Activated T-cell treated with anti-CD3 and anti-CD28 coated beads, Interleukin-2, amount 50 U/mL, for 72 hours (primary cell): ENCODE measurements at regions not wholly inside any gene's neighbourhood (a gene's known extent, or its start where the extent isn't known, plus 50 kb on each side); places are given as distances from the start of the nearest gene placed in this dataset.

Experiments
- ATAC-seq, 2 donors: fragments of 150-1000 bp; cut with Tn5 transposase; replicated peaks in 1 of 2; 2 replicates each; pipeline ENCODE4 v1.10.0; 2021; ENCODE audit warnings: moderate library complexity in 2 of 2, mild to moderate bottlenecking in 1 of 2
- DNase-seq, 2 donors: peaks; one replicate each; pipeline ENCODE4 v3.0.0; 2021 to 2022; ENCODE audit warnings: mixed read lengths in 1 of 2
- H3K27ac Mint-ChIP-seq: one replicate; pipeline ENCODE4 v1.8.0; 2022; ENCODE audit warnings: mild to moderate bottlenecking, moderate library complexity, mixed read lengths
- H3K27me3 Mint-ChIP-seq: one replicate; pipeline ENCODE4 v1.8.0; 2022; ENCODE audit warnings: low read depth, mixed read lengths
- H3K36me3 Mint-ChIP-seq, 2 donors: one replicate each; pipeline ENCODE4 v1.8.0; 2022; ENCODE audit warnings: mixed read lengths in 2 of 2, mild to moderate bottlenecking in 1 of 2; ENCODE audit not compliant: insufficient read depth in 2 of 2
- H3K4me1 Mint-ChIP-seq: one replicate; pipeline ENCODE4 v1.8.0; 2022; ENCODE audit warnings: low read depth, mixed read lengths
- H3K4me3 Mint-ChIP-seq, 2 donors: one replicate each; pipeline ENCODE4 v1.8.0; 2022; ENCODE audit warnings: mild to moderate bottlenecking in 2 of 2, mixed read lengths in 2 of 2, moderate library complexity in 2 of 2
- H3K9me3 Mint-ChIP-seq, 2 donors: one replicate each; pipeline ENCODE4 v1.8.0; 2022; ENCODE audit warnings: mixed read lengths in 2 of 2

DNA sequence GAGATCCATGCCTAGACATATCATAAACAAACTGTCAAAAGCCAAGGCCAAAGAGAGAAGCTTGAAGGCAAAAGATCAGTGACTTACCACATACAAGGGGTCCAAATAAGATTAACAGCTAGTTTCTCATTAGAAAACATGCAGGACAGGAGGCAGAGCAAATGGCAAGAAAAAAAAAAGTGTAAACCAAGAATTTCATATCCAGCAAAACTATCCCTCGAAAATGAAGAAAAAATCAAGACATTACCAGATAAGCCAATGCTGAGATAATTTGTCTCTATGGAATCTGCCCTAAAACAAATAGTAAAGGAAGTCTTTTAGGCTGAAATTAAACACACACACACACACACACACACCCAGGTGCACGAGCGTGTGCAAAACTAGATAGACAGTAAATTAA lies 99.6 kb upstream of the NSMCE3 start:
- Mint-ChIP-seq H3K27me3 (peaks cover 6% of the 10 kb centered on the region), H3K27ac (no peak overlapping the region), H3K36me3 (peaks cover 7 to 8% of the 10 kb centered on the region in 2 donors), H3K4me3 (no peak overlapping the region), H3K9me3 (peaks cover 9% of the 10 kb centered on the region in 2 donors), H3K4me1 (no peaks in the 10 kb centered on the region)
- ATAC-seq (no peak), DNase-seq (no peak)

- peaks cover 7 to 9% of the 10 kb centered on the region in 2 donors for H3K9me3 Mint-ChIP-seq
- H3K4me3 Mint-ChIP-seq: no peak overlapping the region
- H3K4me1 Mint-ChIP-seq: no peaks in the 10 kb centered on the region
- no peak overlapping the region for H3K27ac Mint-ChIP-seq
- peaks cover 7 to 8% of the 10 kb centered on the region in 2 donors for H3K36me3 Mint-ChIP-seq
- peaks cover 6% of the 10 kb centered on the region for H3K27me3 Mint-ChIP-seq
- DNase-seq: no peak
- no peak for ATAC-seq
Measured at GRCh38 chr15:29364426-29365078, 94.9 kb upstream of the NSMCE3 start.

GRCh38 chr15:29361560-29361959 lies 91.9 kb upstream of the NSMCE3 start:
- no peaks in the 10 kb centered on the region for H3K4me1 Mint-ChIP-seq
- ATAC-seq (no peak), DNase-seq (no peak)
- H3K27ac Mint-ChIP-seq: no peak overlapping the region
- peaks cover 0 to 2% of the 10 kb centered on the region in 2 donors for H3K9me3 Mint-ChIP-seq
- peaks cover 8% of the 10 kb centered on the region for H3K27me3 Mint-ChIP-seq
- H3K4me3 Mint-ChIP-seq: no peak overlapping the region
- H3K36me3 Mint-ChIP-seq: peaks cover 0 to 1% of the 10 kb centered on the region in 2 donors

DNA sequence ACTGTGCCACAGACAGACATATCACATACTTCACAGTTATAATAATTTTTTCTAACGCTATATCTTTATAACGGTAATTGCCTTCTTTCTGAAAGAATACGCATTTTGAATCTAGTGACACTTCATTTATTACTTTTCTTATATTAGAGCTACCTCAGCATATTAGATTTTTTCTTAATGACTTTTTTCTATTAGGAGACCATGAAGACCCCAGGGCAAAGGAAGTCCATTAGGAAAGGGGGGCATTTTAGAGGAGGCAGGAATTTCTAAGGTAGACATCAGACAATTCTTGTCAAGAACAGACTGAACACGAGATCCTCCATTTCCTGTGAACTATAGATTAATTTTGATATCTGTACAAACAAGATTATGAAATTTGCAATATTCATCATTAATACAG lies 90.5 kb upstream of the NSMCE3 start:
- H3K27me3 Mint-ChIP-seq: peaks cover 4% of the 10 kb centered on the region
- H3K4me1 Mint-ChIP-seq: no peaks in the 10 kb centered on the region
- no peak for DNase-seq
- H3K9me3 Mint-ChIP-seq: no peaks in the 10 kb centered on the region
- no peak overlapping the region for H3K27ac Mint-ChIP-seq
- no peaks in the 10 kb centered on the region for H3K36me3 Mint-ChIP-seq
- ATAC-seq: no peak
- H3K4me3 Mint-ChIP-seq: no peak overlapping the region

- Mint-ChIP-seq H3K36me3 (no peaks in the 10 kb centered on the region), H3K4me1 (no peaks in the 10 kb centered on the region), H3K9me3 (no peaks in the 10 kb centered on the region), H3K27ac (no peak overlapping the region), H3K27me3 (peaks cover 11% of the 10 kb centered on the region), H3K4me3 (no peak overlapping the region)
- no peak for ATAC-seq
- no peak for DNase-seq
Measured at GRCh38 chr15:29356786-29357185, 87.2 kb upstream of the NSMCE3 start.

- Mint-ChIP-seq H3K4me1 (no peaks in the 10 kb centered on the region), H3K27ac (no peak overlapping the region), H3K9me3 (no peaks in the 10 kb centered on the region), H3K27me3 (peaks cover 11% of the 10 kb centered on the region), H3K4me3 (no peak overlapping the region), H3K36me3 (no peaks in the 10 kb centered on the region)
- ATAC-seq (no peak), DNase-seq (no peak)
Measured at GRCh38 chr15:29355477-29355876, 85.9 kb upstream of the NSMCE3 start.

GRCh38 chr15:29352402-29352801 lies 82.8 kb upstream of the NSMCE3 start:
- Mint-ChIP-seq H3K27me3 (peaks cover 11% of the 10 kb centered on the region), H3K4me1 (no peaks in the 10 kb centered on the region), H3K27ac (no peak overlapping the region), H3K36me3 (no peaks in the 10 kb centered on the region), H3K9me3 (no peaks in the 10 kb centered on the region), H3K4me3 (no peak overlapping the region)
- no peak for DNase-seq
- no peak for ATAC-seq

GRCh38 chr15:29349196-29349595 lies 79.6 kb upstream of the NSMCE3 start:
- ATAC-seq (no peak), DNase-seq (no peak)
- Mint-ChIP-seq H3K36me3 (no peaks in the 10 kb centered on the region), H3K27me3 (peaks cover 1% of the 10 kb centered on the region), H3K27ac (no peak overlapping the region), H3K4me3 (no peak overlapping the region), H3K4me1 (no peaks in the 10 kb centered on the region), H3K9me3 (no peaks in the 10 kb centered on the region)

- ATAC-seq: no peak
- no peaks in the 10 kb centered on the region for H3K36me3 Mint-ChIP-seq
Measured at GRCh38 chr15:29348336-29348914, 78.8 kb upstream of the NSMCE3 start.

DNA sequence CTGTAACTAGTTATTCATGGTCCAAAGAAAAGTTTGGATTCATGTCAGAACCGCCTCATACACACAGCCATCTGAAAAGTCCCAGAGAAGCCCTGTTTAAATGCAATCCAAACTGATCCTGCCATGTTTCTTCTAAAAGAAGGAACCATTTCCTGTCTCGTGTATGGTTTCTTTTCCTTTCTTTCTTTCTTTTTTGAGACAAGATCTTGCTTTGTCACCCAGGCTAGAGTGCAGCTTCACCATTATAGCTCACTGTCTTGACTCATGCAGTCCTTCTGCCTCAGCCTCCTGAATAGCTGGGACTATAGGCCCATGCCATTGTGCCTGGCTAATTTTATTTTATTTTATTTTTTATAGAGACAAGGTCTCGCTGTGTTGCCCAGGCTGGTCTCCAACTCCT lies 77.4 kb upstream of the NSMCE3 start:
- Mint-ChIP-seq H3K27ac (no peak overlapping the region), H3K36me3 (no peaks in the 10 kb centered on the region), H3K4me3 (no peak overlapping the region), H3K9me3 (no peaks in the 10 kb centered on the region), H3K27me3 (no peaks in the 10 kb centered on the region), H3K4me1 (no peaks in the 10 kb centered on the region)
- no peak for DNase-seq
- ATAC-seq: no peak

More at GRCh38 chr15:29348336-29348914, 78.8 kb upstream of the NSMCE3 start:
- no peaks in the 10 kb centered on the region for H3K9me3 Mint-ChIP-seq
- H3K27me3 Mint-ChIP-seq: no peaks in the 10 kb centered on the region
- no peak for DNase-seq
- no peaks in the 10 kb centered on the region for H3K4me1 Mint-ChIP-seq
- H3K27ac Mint-ChIP-seq: no peak overlapping the region
- no peak overlapping the region for H3K4me3 Mint-ChIP-seq

DNA sequence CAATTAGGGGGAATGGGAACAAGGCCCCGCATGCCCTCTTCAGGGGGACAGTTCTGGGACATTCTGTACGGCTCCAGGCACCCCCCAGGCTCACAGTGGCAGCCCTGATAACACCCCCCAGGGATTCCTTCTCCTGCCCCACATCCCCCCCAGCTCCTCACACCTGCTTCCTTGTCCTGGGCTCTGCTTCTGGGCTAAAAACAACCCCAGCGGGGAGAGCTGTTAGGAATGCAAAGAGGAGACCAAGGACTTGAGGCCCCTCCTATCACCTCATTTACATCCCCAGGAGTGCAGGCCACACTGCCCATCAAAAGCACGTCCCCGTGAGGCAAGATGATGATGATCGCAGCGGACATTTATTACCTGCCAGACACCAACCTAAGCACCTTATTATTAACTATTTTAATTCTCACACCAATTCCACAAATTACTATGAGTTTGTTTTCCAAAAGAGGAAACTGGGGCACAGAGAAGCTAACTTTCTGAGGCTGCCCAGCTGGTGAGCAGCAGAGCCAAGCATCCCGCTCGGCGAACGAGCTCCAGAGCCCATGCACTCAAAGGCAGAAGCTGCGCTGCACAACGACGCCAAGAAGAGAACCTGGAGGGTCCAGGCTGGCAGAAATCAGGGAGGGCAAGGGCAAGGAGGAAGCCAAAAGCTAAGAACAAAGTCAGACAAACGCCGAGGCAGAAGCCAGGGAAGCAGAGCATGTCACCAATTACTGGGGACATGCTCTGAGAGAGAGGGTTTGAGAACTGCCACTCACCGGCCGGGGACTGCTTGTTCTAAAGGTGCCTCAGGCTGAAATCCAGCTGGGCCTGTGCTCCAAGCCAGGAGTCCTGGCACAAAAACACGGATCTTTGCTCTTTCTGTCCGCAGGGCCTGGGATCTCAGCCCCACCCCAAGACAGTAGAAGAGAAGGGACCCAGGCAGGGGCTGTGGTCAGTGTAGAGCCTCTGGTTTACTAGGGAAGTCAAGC lies 76.2 kb upstream of the NSMCE3 start:
- no peaks in the 10 kb centered on the region for H3K36me3 Mint-ChIP-seq
- no peak overlapping the region for H3K27ac Mint-ChIP-seq
- DNase-seq (no peak), ATAC-seq (no peak)
- H3K9me3 Mint-ChIP-seq: no peaks in the 10 kb centered on the region
- no peak overlapping the region for H3K4me3 Mint-ChIP-seq
- no peaks in the 10 kb centered on the region for H3K4me1 Mint-ChIP-seq
- H3K27me3 Mint-ChIP-seq: no peaks in the 10 kb centered on the region

GRCh38 chr15:29344474-29344873 lies 74.9 kb upstream of the NSMCE3 start:
- Mint-ChIP-seq H3K4me1 (no peaks in the 10 kb centered on the region), H3K36me3 (no peaks in the 10 kb centered on the region), H3K27me3 (no peaks in the 10 kb centered on the region), H3K9me3 (no peaks in the 10 kb centered on the region), H3K27ac (no peak overlapping the region), H3K4me3 (no peak overlapping the region)
- no peak for ATAC-seq
- DNase-seq: no peak

DNA sequence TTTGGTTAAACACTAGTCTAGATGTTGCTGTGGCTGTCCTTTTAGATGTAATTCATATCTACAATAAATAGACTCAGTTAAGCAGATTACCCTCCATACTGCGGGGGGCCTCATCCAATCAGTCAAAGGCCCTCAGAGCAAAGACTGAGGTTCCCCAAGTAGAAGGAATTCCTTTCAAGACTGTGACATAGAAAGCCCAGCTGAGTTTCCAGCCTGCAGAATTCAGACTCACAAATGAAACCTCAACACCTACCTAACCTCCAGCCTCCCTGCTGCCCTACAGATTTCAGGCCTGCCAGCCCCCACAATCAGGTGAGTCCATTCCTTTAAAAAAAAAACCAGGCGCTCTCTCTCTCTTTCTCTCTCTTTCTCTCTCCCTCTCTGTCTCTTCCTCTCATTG lies 73.6 kb upstream of the NSMCE3 start:
- DNase-seq: no peak
- H3K9me3 Mint-ChIP-seq: no peaks in the 10 kb centered on the region
- H3K27ac Mint-ChIP-seq: no peak overlapping the region

More for the DNA sequence above, 73.6 kb upstream of the NSMCE3 start:
- Mint-ChIP-seq H3K27me3 (no peaks in the 10 kb centered on the region), H3K4me1 (no peaks in the 10 kb centered on the region), H3K36me3 (no peaks in the 10 kb centered on the region), H3K4me3 (no peak overlapping the region)
- no peak for ATAC-seq
